GM23338 (cell line): ENCODE measurements at regions not wholly inside any gene's neighbourhood (a gene's known extent, or its start where the extent isn't known, plus 50 kb on each side); places are given as distances from the start of the nearest gene placed in this dataset.

Experiments used
- ATAC-seq: fragments of 200-7000 bp; cut with Tn5 transposase; 3 replicates; pipeline ENCODE4 v1.9.1; 2020
- DNase-seq: peaks from one replicate; pipeline ENCODE4 v3.0.0-alpha.2; 2015; ENCODE audit warnings: low spot score
- H2AFZ ChIP-seq: fragments of 200-600 bp; sonication (generic); 2 replicates; pipeline ENCODE4 v1.8.0; 2016; ENCODE audit warnings: antibody characterized with exemption, mild to moderate bottlenecking, moderate library complexity
- H3F3A ChIP-seq: fragments of 200-600 bp; sonication (generic); replicated peaks from 2 replicates; pipeline ENCODE4 v1.8.0; 2017; ENCODE audit warnings: antibody characterized with exemption, mixed run types, low read depth
- H3K27ac ChIP-seq: fragments of 200-600 bp; sonication (generic); 2 replicates; pipeline ENCODE4 v1.6.1; 2016; ENCODE audit warnings: low read depth
- H3K27me3 ChIP-seq: fragments of 200-600 bp; sonication (generic); 2 replicates; pipeline ENCODE4 v1.8.0; 2016; ENCODE audit warnings: mild to moderate bottlenecking, mixed run types, moderate library complexity; ENCODE audit not compliant: insufficient read depth
- H3K36me3 ChIP-seq: fragments of 200-600 bp; sonication (generic); 2 replicates; pipeline ENCODE4 v1.8.0; 2016; ENCODE audit warnings: mild to moderate bottlenecking; ENCODE audit not compliant: insufficient read depth
- H3K4me1 ChIP-seq: fragments of 200-600 bp; sonication (generic); 2 replicates; pipeline ENCODE4 v1.8.0; 2016; ENCODE audit warnings: mild to moderate bottlenecking, moderate library complexity; ENCODE audit not compliant: insufficient read depth
- H3K4me2 ChIP-seq: fragments of 200-600 bp; sonication (generic); 2 replicates; pipeline ENCODE4 v1.7.1; 2017; ENCODE audit warnings: mixed run types
- H3K4me3 ChIP-seq: fragments of 200-600 bp; sonication (generic); 2 replicates; pipeline ENCODE4 v1.6.1; 2016; ENCODE audit warnings: mixed run types
- H3K79me2 ChIP-seq: fragments of 200-600 bp; sonication (generic); replicated peaks from 2 replicates; pipeline ENCODE4 v1.8.0; 2017; ENCODE audit warnings: mild to moderate bottlenecking; ENCODE audit not compliant: insufficient read depth
- H3K9me2 ChIP-seq: fragments of 200-600 bp; sonication (generic); 2 replicates; pipeline ENCODE4 v1.8.0; 2017; ENCODE audit not compliant: insufficient read depth
- H4K20me1 ChIP-seq: fragments of 200-600 bp; sonication (generic); replicated peaks from 2 replicates; pipeline ENCODE4 v1.8.0; 2017; ENCODE audit warnings: mild to moderate bottlenecking; ENCODE audit not compliant: insufficient read depth
- H3K27ac Mint-ChIP-seq: 2 replicates; pipeline ENCODE4 v1.8.0; 2020; ENCODE audit warnings: inconsistent platforms, mild to moderate bottlenecking, moderate library complexity, mixed read lengths
- H3K27me3 Mint-ChIP-seq: 3 replicates; pipeline ENCODE4 v1.8.0; 2022; ENCODE audit warnings: low read depth, mild to moderate bottlenecking, moderate library complexity, mixed read lengths, inconsistent platforms; ENCODE audit not compliant: insufficient read depth, poor library complexity
- H3K36me3 Mint-ChIP-seq: 3 replicates; pipeline ENCODE4 v1.8.0; 2021; ENCODE audit warnings: low read depth, mild to moderate bottlenecking, inconsistent platforms, moderate library complexity, mixed read lengths
- H3K4me1 Mint-ChIP-seq: 3 replicates; pipeline ENCODE4 v1.8.0; 2020; ENCODE audit warnings: mild to moderate bottlenecking, inconsistent platforms, mixed read lengths
- H3K4me3 Mint-ChIP-seq: 3 replicates; pipeline ENCODE4 v1.8.0; 2021; ENCODE audit warnings: moderate library complexity, mild to moderate bottlenecking, inconsistent platforms, mixed read lengths
- H3K9me3 Mint-ChIP-seq: 3 replicates; pipeline ENCODE4 v1.8.0; 2020; ENCODE audit warnings: moderate library complexity, mild to moderate bottlenecking, inconsistent platforms, mixed read lengths
- CREB1 ChIP-seq: fragments of 250-450 bp; sonication (Bioruptor Pico); IDR thresholded peaks from 2 replicates; pipeline ENCODE4 v1.5.0; 2020; ENCODE audit warnings: low read depth, mild to moderate bottlenecking, moderate library complexity
- EZH2phosphoT487 ChIP-seq: fragments of 200-600 bp; sonication (generic); IDR thresholded peaks from one replicate; pipeline ENCODE4 v1.8.1; 2018; ENCODE audit warnings: antibody characterized with exemption; ENCODE audit not compliant: unreplicated experiment
- POLR2AphosphoS5 ChIP-seq: IDR thresholded peaks from 2 replicates; pipeline ENCODE4 v1.6.1; 2016; ENCODE audit warnings: antibody characterized with exemption, low read depth
- STAT1 ChIP-seq: IDR thresholded peaks from one replicate; pipeline ENCODE4 v1.6.1; 2016; ENCODE audit warnings: antibody characterized with exemption; ENCODE audit not compliant: unreplicated experiment
- TF ChIP-seq, protein P1 (sequence below), 2 experiments: fragments of 200-600 bp in 1 of 2; sonication (generic) in 1 of 2; conservative IDR thresholded peaks; 2 replicates each; pipeline versions ENCODE4 v1.5.1 to v1.6.1; 2016 to 2017; ENCODE audit warnings: antibody characterized with exemption in 2 of 2, low read depth in 2 of 2, mild to moderate bottlenecking in 2 of 2, moderate library complexity in 1 of 2
- TF ChIP-seq, protein P2 (sequence below): IDR thresholded peaks from one replicate; pipeline ENCODE4 v1.6.1; 2018; ENCODE audit warnings: antibody characterized with exemption; ENCODE audit not compliant: unreplicated experiment
- TF ChIP-seq, protein P3 (sequence below): fragments of 250-450 bp; sonication (Bioruptor Pico); IDR thresholded peaks from 2 replicates; pipeline ENCODE4 v1.5.0; 2020; ENCODE audit warnings: mild to moderate bottlenecking, moderate library complexity

DNA sequence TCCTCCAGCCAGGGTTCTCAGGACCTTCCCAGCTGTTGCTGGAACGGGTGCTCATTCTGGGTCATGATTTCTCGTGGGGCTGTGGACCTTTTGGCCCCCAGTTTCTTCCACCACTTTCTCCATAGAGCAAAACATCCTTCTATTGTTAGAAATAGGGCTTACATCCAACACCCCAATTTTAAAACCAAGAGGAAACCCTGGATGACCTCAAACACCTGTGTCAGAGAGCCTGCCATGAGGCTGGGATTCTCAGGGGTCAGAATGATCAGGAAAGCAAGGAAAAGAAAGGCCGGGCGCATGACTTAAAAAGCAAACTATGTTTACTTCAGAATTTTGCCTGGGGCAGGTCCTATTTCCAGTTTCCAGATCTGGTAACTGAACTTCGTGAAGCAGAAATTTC lies 307.9 kb upstream of the MEIS1 start:
- no peaks in the 10 kb centered on the region for H3K27me3 ChIP-seq
- H3K9me2 ChIP-seq: peaks cover 19% of the 10 kb centered on the region; the same call in 1 of the 2 replicates
- TF ChIP-seq EZH2phosphoT487 (no peak), CREB1 (CRISPR knock-in tag) (no peak), STAT1 (no peak), POLR2AphosphoS5 (no peak)
- TF ChIP-seq, protein P1, sequence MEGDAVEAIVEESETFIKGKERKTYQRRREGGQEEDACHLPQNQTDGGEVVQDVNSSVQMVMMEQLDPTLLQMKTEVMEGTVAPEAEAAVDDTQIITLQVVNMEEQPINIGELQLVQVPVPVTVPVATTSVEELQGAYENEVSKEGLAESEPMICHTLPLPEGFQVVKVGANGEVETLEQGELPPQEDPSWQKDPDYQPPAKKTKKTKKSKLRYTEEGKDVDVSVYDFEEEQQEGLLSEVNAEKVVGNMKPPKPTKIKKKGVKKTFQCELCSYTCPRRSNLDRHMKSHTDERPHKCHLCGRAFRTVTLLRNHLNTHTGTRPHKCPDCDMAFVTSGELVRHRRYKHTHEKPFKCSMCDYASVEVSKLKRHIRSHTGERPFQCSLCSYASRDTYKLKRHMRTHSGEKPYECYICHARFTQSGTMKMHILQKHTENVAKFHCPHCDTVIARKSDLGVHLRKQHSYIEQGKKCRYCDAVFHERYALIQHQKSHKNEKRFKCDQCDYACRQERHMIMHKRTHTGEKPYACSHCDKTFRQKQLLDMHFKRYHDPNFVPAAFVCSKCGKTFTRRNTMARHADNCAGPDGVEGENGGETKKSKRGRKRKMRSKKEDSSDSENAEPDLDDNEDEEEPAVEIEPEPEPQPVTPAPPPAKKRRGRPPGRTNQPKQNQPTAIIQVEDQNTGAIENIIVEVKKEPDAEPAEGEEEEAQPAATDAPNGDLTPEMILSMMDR (conservative IDR thresholded peaks at IDR 0.05; ENCODE audit: low read depth in 2 of 2): no peak
- TF ChIP-seq, protein P2, sequence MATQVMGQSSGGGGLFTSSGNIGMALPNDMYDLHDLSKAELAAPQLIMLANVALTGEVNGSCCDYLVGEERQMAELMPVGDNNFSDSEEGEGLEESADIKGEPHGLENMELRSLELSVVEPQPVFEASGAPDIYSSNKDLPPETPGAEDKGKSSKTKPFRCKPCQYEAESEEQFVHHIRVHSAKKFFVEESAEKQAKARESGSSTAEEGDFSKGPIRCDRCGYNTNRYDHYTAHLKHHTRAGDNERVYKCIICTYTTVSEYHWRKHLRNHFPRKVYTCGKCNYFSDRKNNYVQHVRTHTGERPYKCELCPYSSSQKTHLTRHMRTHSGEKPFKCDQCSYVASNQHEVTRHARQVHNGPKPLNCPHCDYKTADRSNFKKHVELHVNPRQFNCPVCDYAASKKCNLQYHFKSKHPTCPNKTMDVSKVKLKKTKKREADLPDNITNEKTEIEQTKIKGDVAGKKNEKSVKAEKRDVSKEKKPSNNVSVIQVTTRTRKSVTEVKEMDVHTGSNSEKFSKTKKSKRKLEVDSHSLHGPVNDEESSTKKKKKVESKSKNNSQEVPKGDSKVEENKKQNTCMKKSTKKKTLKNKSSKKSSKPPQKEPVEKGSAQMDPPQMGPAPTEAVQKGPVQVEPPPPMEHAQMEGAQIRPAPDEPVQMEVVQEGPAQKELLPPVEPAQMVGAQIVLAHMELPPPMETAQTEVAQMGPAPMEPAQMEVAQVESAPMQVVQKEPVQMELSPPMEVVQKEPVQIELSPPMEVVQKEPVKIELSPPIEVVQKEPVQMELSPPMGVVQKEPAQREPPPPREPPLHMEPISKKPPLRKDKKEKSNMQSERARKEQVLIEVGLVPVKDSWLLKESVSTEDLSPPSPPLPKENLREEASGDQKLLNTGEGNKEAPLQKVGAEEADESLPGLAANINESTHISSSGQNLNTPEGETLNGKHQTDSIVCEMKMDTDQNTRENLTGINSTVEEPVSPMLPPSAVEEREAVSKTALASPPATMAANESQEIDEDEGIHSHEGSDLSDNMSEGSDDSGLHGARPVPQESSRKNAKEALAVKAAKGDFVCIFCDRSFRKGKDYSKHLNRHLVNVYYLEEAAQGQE: no peak
- TF ChIP-seq, protein P3, sequence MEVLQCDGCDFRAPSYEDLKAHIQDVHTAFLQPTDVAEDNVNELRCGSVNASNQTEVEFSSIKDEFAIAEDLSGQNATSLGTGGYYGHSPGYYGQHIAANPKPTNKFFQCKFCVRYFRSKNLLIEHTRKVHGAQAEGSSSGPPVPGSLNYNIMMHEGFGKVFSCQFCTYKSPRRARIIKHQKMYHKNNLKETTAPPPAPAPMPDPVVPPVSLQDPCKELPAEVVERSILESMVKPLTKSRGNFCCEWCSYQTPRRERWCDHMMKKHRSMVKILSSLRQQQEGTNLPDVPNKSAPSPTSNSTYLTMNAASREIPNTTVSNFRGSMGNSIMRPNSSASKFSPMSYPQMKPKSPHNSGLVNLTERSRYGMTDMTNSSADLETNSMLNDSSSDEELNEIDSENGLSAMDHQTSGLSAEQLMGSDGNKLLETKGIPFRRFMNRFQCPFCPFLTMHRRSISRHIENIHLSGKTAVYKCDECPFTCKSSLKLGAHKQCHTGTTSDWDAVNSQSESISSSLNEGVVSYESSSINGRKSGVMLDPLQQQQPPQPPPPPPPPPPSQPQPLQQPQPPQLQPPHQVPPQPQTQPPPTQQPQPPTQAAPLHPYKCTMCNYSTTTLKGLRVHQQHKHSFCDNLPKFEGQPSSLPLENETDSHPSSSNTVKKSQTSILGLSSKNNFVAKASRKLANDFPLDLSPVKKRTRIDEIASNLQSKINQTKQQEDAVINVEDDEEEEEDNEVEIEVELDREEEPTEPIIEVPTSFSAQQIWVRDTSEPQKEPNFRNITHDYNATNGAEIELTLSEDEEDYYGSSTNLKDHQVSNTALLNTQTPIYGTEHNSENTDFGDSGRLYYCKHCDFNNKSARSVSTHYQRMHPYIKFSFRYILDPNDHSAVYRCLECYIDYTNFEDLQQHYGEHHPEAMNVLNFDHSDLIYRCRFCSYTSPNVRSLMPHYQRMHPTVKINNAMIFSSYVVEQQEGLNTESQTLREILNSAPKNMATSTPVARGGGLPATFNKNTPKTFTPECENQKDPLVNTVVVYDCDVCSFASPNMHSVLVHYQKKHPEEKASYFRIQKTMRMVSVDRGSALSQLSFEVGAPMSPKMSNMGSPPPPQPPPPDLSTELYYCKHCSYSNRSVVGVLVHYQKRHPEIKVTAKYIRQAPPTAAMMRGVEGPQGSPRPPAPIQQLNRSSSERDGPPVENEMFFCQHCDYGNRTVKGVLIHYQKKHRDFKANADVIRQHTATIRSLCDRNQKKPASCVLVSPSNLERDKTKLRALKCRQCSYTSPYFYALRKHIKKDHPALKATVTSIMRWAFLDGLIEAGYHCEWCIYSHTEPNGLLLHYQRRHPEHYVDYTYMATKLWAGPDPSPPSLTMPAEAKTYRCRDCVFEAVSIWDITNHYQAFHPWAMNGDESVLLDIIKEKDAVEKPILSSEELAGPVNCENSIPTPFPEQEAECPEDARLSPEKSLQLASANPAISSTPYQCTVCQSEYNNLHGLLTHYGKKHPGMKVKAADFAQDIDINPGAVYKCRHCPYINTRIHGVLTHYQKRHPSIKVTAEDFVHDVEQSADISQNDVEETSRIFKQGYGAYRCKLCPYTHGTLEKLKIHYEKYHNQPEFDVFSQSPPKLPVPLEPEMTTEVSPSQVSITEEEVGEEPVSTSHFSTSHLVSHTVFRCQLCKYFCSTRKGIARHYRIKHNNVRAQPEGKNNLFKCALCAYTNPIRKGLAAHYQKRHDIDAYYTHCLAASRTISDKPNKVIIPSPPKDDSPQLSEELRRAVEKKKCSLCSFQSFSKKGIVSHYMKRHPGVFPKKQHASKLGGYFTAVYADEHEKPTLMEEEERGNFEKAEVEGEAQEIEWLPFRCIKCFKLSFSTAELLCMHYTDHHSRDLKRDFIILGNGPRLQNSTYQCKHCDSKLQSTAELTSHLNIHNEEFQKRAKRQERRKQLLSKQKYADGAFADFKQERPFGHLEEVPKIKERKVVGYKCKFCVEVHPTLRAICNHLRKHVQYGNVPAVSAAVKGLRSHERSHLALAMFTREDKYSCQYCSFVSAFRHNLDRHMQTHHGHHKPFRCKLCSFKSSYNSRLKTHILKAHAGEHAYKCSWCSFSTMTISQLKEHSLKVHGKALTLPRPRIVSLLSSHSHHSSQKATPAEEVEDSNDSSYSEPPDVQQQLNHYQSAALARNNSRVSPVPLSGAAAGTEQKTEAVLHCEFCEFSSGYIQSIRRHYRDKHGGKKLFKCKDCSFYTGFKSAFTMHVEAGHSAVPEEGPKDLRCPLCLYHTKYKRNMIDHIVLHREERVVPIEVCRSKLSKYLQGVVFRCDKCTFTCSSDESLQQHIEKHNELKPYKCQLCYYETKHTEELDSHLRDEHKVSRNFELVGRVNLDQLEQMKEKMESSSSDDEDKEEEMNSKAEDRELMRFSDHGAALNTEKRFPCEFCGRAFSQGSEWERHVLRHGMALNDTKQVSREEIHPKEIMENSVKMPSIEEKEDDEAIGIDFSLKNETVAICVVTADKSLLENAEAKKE (CRISPR knock-in tag): no peak
- Mint-ChIP-seq H3K36me3 (no peaks in the 10 kb centered on the region), H3K4me1 (peaks cover 23% of the 10 kb centered on the region), H3K27ac (no peak overlapping the region), H3K27me3 (peaks cover 4% of the 10 kb centered on the region), H3K4me3 (no peak overlapping the region), H3K9me3 (no peaks in the 10 kb centered on the region)
- H3K4me2 ChIP-seq: no peak overlapping the region
- ATAC-seq: no peak
- peaks cover 13% of the 10 kb centered on the region for H3K4me1 ChIP-seq
- no peaks in the 10 kb centered on the region for H4K20me1 ChIP-seq
- H3F3A ChIP-seq: no peaks in the 10 kb centered on the region
- no peak overlapping the region for H3K27ac ChIP-seq
- no peak for DNase-seq
- H2AFZ ChIP-seq: 0 out of 2 replicates have a peak overlapping the region, but pooled peaks have one; percentile 56
- no peaks in the 10 kb centered on the region for H3K79me2 ChIP-seq
- no peaks in the 10 kb centered on the region for H3K36me3 ChIP-seq
- H3K4me3 ChIP-seq: no peak overlapping the region
